Thyroid gland (tissue), 4 donors: ENCODE measurements at regions not wholly inside any gene's neighbourhood (a gene's known extent, or its start where the extent isn't known, plus 50 kb on each side); places are given as distances from the start of the nearest gene placed in this dataset.

Experiments
- DNase-seq, 2 donors: peaks; one replicate each; pipeline ENCODE4 v3.0.0-alpha.2; 2019
- H3K27ac ChIP-seq, 3 donors: fragments of 200-600 bp; sonication (generic); 1 replicate in 2 of 3; 2 replicates in 1 of 3; pipeline ENCODE4 v1.5.1; 2016 to 2019; ENCODE audit warnings: mild to moderate bottlenecking in 1 of 3, moderate library complexity in 1 of 3
- H3K27me3 ChIP-seq: fragments of 200-600 bp; sonication (generic); one replicate; pipeline ENCODE4 v1.5.1; 2019
- H3K36me3 ChIP-seq, 2 donors: fragments of 200-600 bp; sonication (generic); one replicate each; pipeline ENCODE4 v1.5.1; 2016 to 2019
- H3K4me1 ChIP-seq, 2 donors: fragments of 200-600 bp; sonication (generic); one replicate each; pipeline ENCODE4 v1.5.1; 2017 to 2019
- H3K4me3 ChIP-seq, 3 donors: fragments of 200-600 bp; sonication (generic); replicated peaks in 1 of 3; 1 replicate in 2 of 3; 2 replicates in 1 of 3; pipeline ENCODE4 v1.5.1; 2016; ENCODE audit warnings: mild to moderate bottlenecking in 1 of 3
- H3K9me3 ChIP-seq: fragments of 200-600 bp; sonication (generic); one replicate; pipeline ENCODE4 v1.5.1; 2017
- CTCF ChIP-seq, 6 experiments: fragments of 200-600 bp in 3 of 6; fragments of 450-650 bp in 3 of 6; sonication (generic) in 3 of 6; IDR thresholded peaks; one replicate each; pipeline ENCODE4 v1.5.1; 2016 to 2019; ENCODE audit warnings: antibody characterized with exemption in 6 of 6, mild to moderate bottlenecking in 2 of 6, inconsistent platforms in 1 of 6, moderate library complexity in 1 of 6
- POLR2A ChIP-seq, 2 donors: fragments of 450-650 bp; IDR thresholded peaks; one replicate each; pipeline ENCODE4 v1.6.1; 2017; ENCODE audit warnings: antibody characterized with exemption in 2 of 2, mild to moderate bottlenecking in 2 of 2, moderate library complexity in 1 of 2
- WGBS, 2 donors: methylation state at CpG; one replicate each; pipeline ENCODE4 v1.1.5; 2017; 5-methylcytosine and 5-hydroxymethylcytosine counted together
- intact Hi-C: fragments of 100-400 bp; cut with DNase I; formaldehyde crosslinking; loops from one replicate; pipeline ENCODE4 v1.15.1; 2023

GRCh38 chr4:72858328-72858727 lies 211.2 kb downstream of the COX18 start:
- WGBS, 2 donors: 86 to 88% methylated on average over 4 of the region's 4 CpGs
- H3K27me3 ChIP-seq: no peaks in the 10 kb centered on the region
- H3K4me3 ChIP-seq: no peak overlapping the region
- H3K36me3 ChIP-seq: no peaks in the 10 kb centered on the region
- intact Hi-C loops: no loop called here
- H3K9me3 ChIP-seq: no peaks in the 10 kb centered on the region
- no peaks in the 10 kb centered on the region for H3K4me1 ChIP-seq
- no peak overlapping the region for H3K27ac ChIP-seq
- no peak for DNase-seq
- TF ChIP-seq CTCF (IDR thresholded peaks at IDR 0.05) (no peak), POLR2A (IDR thresholded peaks at IDR 0.05) (no peak)

DNA sequence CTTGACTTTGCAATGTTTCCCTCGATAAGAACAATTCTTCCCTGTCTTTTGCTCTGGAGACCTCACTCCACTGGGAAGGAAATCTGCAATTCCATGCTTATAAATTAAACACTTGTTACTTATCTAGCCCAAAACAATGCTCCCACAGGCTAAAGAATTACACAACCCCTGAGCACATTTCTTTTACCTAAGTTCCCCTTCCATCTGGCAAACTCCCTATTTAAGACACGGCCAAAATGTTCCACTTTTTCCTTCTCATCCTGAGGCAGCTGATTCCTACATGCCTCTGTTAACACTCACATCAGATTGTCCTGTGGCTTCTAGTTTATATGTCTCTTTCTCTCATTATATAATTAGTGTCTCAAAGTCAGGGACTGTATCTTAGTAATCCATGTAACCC lies 211.7 kb downstream of the COX18 start:
- no peaks in the 10 kb centered on the region for H3K4me1 ChIP-seq
- H3K36me3 ChIP-seq: no peaks in the 10 kb centered on the region
- H3K27ac ChIP-seq: no peak overlapping the region
- H3K4me3 ChIP-seq: no peak overlapping the region
- no peak for DNase-seq
- no peaks in the 10 kb centered on the region for H3K9me3 ChIP-seq
- H3K27me3 ChIP-seq: no peaks in the 10 kb centered on the region
- no peak for TF ChIP-seq CTCF (IDR thresholded peaks at IDR 0.05)
- WGBS, 2 donors: 44 to 62% methylated on average over 2 of the region's 2 CpGs
- intact Hi-C loops: no loop called here

GRCh38 chr4:72857216-72857615 lies 212.3 kb downstream of the COX18 start:
- intact Hi-C loops: no loop called here
- no peak overlapping the region for H3K27ac ChIP-seq
- WGBS, 2 donors: 57 to 83% methylated on average over 1 of the region's 1 CpG

GRCh38 chr4:72846280-72847111 lies 223.0 kb downstream of the COX18 start:
- Histone ChIP-seq H3K27ac (no peak overlapping the region), H3K4me3 (no peak overlapping the region), H3K27me3 (no peaks in the 10 kb centered on the region), H3K36me3 (no peaks in the 10 kb centered on the region), H3K4me1 (no peaks in the 10 kb centered on the region), H3K9me3 (no peaks in the 10 kb centered on the region)
- no peak for DNase-seq
- 52 to 65% methylated on average over 10 to 12 of the region's 12 CpGs for WGBS, 2 donors
- intact Hi-C loops: no loop called here
- TF ChIP-seq POLR2A (IDR thresholded peaks at IDR 0.05) (no peak), CTCF (IDR thresholded peaks at IDR 0.05) (no peak)

More at GRCh38 chr4:72857216-72857615, 212.3 kb downstream of the COX18 start:
- H3K4me1 ChIP-seq: no peaks in the 10 kb centered on the region
- no peak overlapping the region for H3K4me3 ChIP-seq
- DNase-seq: no peak
- no peaks in the 10 kb centered on the region for H3K36me3 ChIP-seq
- no peaks in the 10 kb centered on the region for H3K9me3 ChIP-seq
- no peak for TF ChIP-seq POLR2A (IDR thresholded peaks at IDR 0.05)
- no peak for TF ChIP-seq CTCF (IDR thresholded peaks at IDR 0.05)
- no peaks in the 10 kb centered on the region for H3K27me3 ChIP-seq

GRCh38 chr4:72843466-72843865 lies 226.1 kb downstream of the COX18 start:
- Histone ChIP-seq H3K27me3 (no peaks in the 10 kb centered on the region), H3K4me1 (no peaks in the 10 kb centered on the region), H3K27ac (no peak overlapping the region), H3K4me3 (no peak overlapping the region), H3K9me3 (no peaks in the 10 kb centered on the region), H3K36me3 (no peaks in the 10 kb centered on the region)
- DNase-seq: no peak
- no peak for TF ChIP-seq CTCF (IDR thresholded peaks at IDR 0.05)
- no peak for TF ChIP-seq POLR2A (IDR thresholded peaks at IDR 0.05)
- intact Hi-C loops: no loop called here
